TTC549 (cell line): ENCODE measurements at regions not wholly inside any gene's neighbourhood (a gene's known extent, or its start where the extent isn't known, plus 50 kb on each side); places are given as distances from the start of the nearest gene placed in this dataset.
"Not testable (repeated sequence)": the region's sequence is repeated elsewhere in the genome, so short reads cannot be mapped to it uniquely, and the experiment has no call there.

ENCODE experiments used
- FAIRE-seq: peaks from 2 replicates; lab custom pipeline; 2012; peaks lifted over from hg19 to GRCh38; lab: Jason Lieb, UNC

- no peak for FAIRE-seq
These were observed 823.2 kb upstream of the ID2 start for GRCh38 chr2:7858624-7859023.

- no peak for FAIRE-seq
These were observed 821.2 kb upstream of the ID2 start for GRCh38 chr2:7860693-7861092.

GRCh38 chr2:7861910-7862702, 819.8 kb upstream of the ID2 start:
- FAIRE-seq: no peak

- no peak for FAIRE-seq
These were observed 815.8 kb upstream of the ID2 start for GRCh38 chr2:7866104-7866503.

GRCh38 chr2:7866825-7867224, 815.0 kb upstream of the ID2 start:
- no peak for FAIRE-seq

- FAIRE-seq: no peak
These were observed 814.0 kb upstream of the ID2 start for GRCh38 chr2:7867867-7868266.

GRCh38 chr2:7868836-7869235, 813.0 kb upstream of the ID2 start:
- no peak for FAIRE-seq

- FAIRE-seq: not testable (repeated sequence)
These were observed 805.4 kb upstream of the ID2 start for GRCh38 chr2:7876445-7876844.

- not testable (repeated sequence) for FAIRE-seq
These were observed 803.6 kb upstream of the ID2 start for GRCh38 chr2:7878266-7878665.

GRCh38 chr2:7878786-7879482, 802.9 kb upstream of the ID2 start:
- FAIRE-seq: no peak

- no peak for FAIRE-seq
These were observed 802.4 kb upstream of the ID2 start for GRCh38 chr2:7879483-7879835.

GRCh38 chr2:7880126-7880525, 801.7 kb upstream of the ID2 start:
- no peak for FAIRE-seq

- FAIRE-seq: no peak
These were observed 801.3 kb upstream of the ID2 start for GRCh38 chr2:7880566-7880965.

GRCh38 chr2:7881063-7881462, 800.8 kb upstream of the ID2 start:
- no peak for FAIRE-seq

GRCh38 chr2:7881466-7881865, 800.4 kb upstream of the ID2 start:
- no peak for FAIRE-seq

- FAIRE-seq: no peak
These were observed 799.6 kb upstream of the ID2 start for GRCh38 chr2:7882296-7882695.

- no peak for FAIRE-seq
These were observed 797.5 kb upstream of the ID2 start for GRCh38 chr2:7884338-7884737.

- no peak for FAIRE-seq
These were observed 795.2 kb upstream of the ID2 start for GRCh38 chr2:7886666-7887065.

- FAIRE-seq: no peak
These were observed 794.4 kb upstream of the ID2 start for GRCh38 chr2:7887441-7887840.

GRCh38 chr2:7888876-7889275, 793.0 kb upstream of the ID2 start:
- FAIRE-seq: no peak

GRCh38 chr2:7891312-7891711, 790.5 kb upstream of the ID2 start:
- FAIRE-seq: no peak

- no peak for FAIRE-seq
These were observed 786.6 kb upstream of the ID2 start for GRCh38 chr2:7895289-7895688.

GRCh38 chr2:7896940-7897487, 784.8 kb upstream of the ID2 start:
- no peak for FAIRE-seq

- no peak for FAIRE-seq
These were observed 782.6 kb upstream of the ID2 start for GRCh38 chr2:7899241-7899640.
